OCI-LY1 (cell line): ENCODE measurements at regions not wholly inside any gene's neighbourhood (a gene's known extent, or its start where the extent isn't known, plus 50 kb on each side); places are given as distances from the start of the nearest gene placed in this dataset.

Experiments
- H2AFZ ChIP-seq: fragments of 200-600 bp; sonication (generic), shearing (Covaris generic); 2 replicates; pipeline ENCODE4 v1.6.0; 2014; ENCODE audit warnings: antibody characterized with exemption, mild to moderate bottlenecking, low read length
- H3F3A ChIP-seq: fragments of 200-600 bp; sonication (generic), shearing (Covaris generic); 2 replicates; pipeline ENCODE4 v1.6.0; 2014; ENCODE audit warnings: mild to moderate bottlenecking, antibody characterized with exemption, low read length, moderate library complexity; ENCODE audit not compliant: insufficient read depth
- H3K27ac ChIP-seq: fragments of 200-600 bp; sonication (generic); 2 replicates; pipeline ENCODE4 v1.5.1; 2014; ENCODE audit warnings: low read length, mixed run types, mild to moderate bottlenecking, low read depth; ENCODE audit not compliant: poor library complexity, severe bottlenecking
- H3K27me3 ChIP-seq: fragments of 200-600 bp; sonication (generic); 2 replicates; pipeline ENCODE4 v1.6.0; 2014; ENCODE audit warnings: antibody characterized with exemption, mild to moderate bottlenecking, low read length, moderate library complexity; ENCODE audit not compliant: insufficient read depth
- H3K36me3 ChIP-seq: fragments of 200-600 bp; sonication (generic); 2 replicates; pipeline ENCODE4 v1.6.1; 2014; ENCODE audit warnings: mild to moderate bottlenecking, antibody characterized with exemption, low read length, moderate library complexity, mixed read lengths; ENCODE audit not compliant: insufficient read depth
- H3K4me1 ChIP-seq: fragments of 200-600 bp; sonication (generic); 2 replicates; pipeline ENCODE4 v1.5.1; 2014; ENCODE audit warnings: mild to moderate bottlenecking, low read length, moderate library complexity; ENCODE audit not compliant: insufficient read depth, severe bottlenecking
- H3K4me2 ChIP-seq: fragments of 200-600 bp; sonication (generic), shearing (Covaris generic); 2 replicates; pipeline ENCODE4 v1.6.1; 2014; ENCODE audit warnings: low read length
- H3K4me3 ChIP-seq: fragments of 200-600 bp; sonication (generic); 2 replicates; pipeline ENCODE4 v1.5.1; 2014; ENCODE audit warnings: low read length, low read depth, mild to moderate bottlenecking, mixed read lengths; ENCODE audit not compliant: poor library complexity, severe bottlenecking
- H3K79me2 ChIP-seq: fragments of 200-600 bp; shearing (Covaris generic); 2 replicates; pipeline ENCODE4 v1.6.1; 2016; ENCODE audit warnings: mixed run types, low read length, mixed read lengths; ENCODE audit not compliant: insufficient read depth
- H3K9ac ChIP-seq: fragments of 200-600 bp; sonication (generic), shearing (Covaris generic); 2 replicates; pipeline ENCODE4 v1.6.1; 2014; ENCODE audit warnings: mild to moderate bottlenecking, low read length, mixed read lengths
- H3K9me2 ChIP-seq: fragments of 200-600 bp; sonication (generic), shearing (Covaris generic); 2 replicates; pipeline ENCODE4 v1.6.1; 2014; ENCODE audit warnings: low read depth, mild to moderate bottlenecking, low read length, mixed read lengths
- H3K9me3 ChIP-seq: fragments of 200-600 bp; shearing (Covaris generic); 2 replicates; pipeline ENCODE4 v1.6.1; 2014; ENCODE audit warnings: low read length, mixed read lengths
- H4K20me1 ChIP-seq: fragments of 200-600 bp; sonication (generic), shearing (Covaris generic); 2 replicates; pipeline ENCODE4 v1.6.0; 2016; ENCODE audit warnings: mild to moderate bottlenecking, low read length; ENCODE audit not compliant: insufficient read depth
- CTCF ChIP-seq: fragments of 200-600 bp; sonication (generic), shearing (Covaris generic); IDR thresholded peaks from 2 replicates; pipeline ENCODE4 v1.5.1; 2017; ENCODE audit warnings: mild to moderate bottlenecking, antibody characterized with exemption, low read length, moderate library complexity, mixed read lengths
- EZH2 ChIP-seq: fragments of 200-600 bp; sonication (generic), shearing (Covaris generic); IDR thresholded peaks from 2 replicates; pipeline ENCODE4 v1.8.0; 2017; ENCODE audit warnings: borderline replicate concordance, mixed run types, mild to moderate bottlenecking, antibody characterized with exemption, low read length, moderate library complexity, mixed read lengths

GRCh38 chr14:29150659-29151058, 384.1 kb downstream of the FOXG1 start:
- no peaks in the 10 kb centered on the region for H4K20me1 ChIP-seq
- TF ChIP-seq CTCF (no peak), EZH2 (no peak)

GRCh38 chr14:29156096-29156495, 389.5 kb downstream of the FOXG1 start:
- Histone ChIP-seq H3K9ac (no peak overlapping the region), H3K79me2 (no peaks in the 10 kb centered on the region), H3K4me3 (no peak overlapping the region), H3K4me2 (no peak overlapping the region), H3K9me3 (no peaks in the 10 kb centered on the region), H3K9me2 (no peaks in the 10 kb centered on the region), H3F3A (no peaks in the 10 kb centered on the region), H3K27ac (no peak overlapping the region), H4K20me1 (no peaks in the 10 kb centered on the region), H3K36me3 (no peaks in the 10 kb centered on the region), H3K27me3 (no peaks in the 10 kb centered on the region), H2AFZ (no peak overlapping the region), H3K4me1 (no peaks in the 10 kb centered on the region)
- TF ChIP-seq EZH2, result no peak

More at GRCh38 chr14:29150659-29151058, 384.1 kb downstream of the FOXG1 start:
- no peaks in the 10 kb centered on the region for H3K9me3 ChIP-seq
- H3K9me2 ChIP-seq, result no peaks in the 10 kb centered on the region
- H3K9ac ChIP-seq, result no peak overlapping the region
- no peaks in the 10 kb centered on the region for H3K36me3 ChIP-seq
- no peak overlapping the region for H3K4me2 ChIP-seq
- H3K79me2 ChIP-seq, result no peaks in the 10 kb centered on the region
- no peak overlapping the region for H3K4me3 ChIP-seq
- H2AFZ ChIP-seq, result no peak overlapping the region
- H3K4me1 ChIP-seq, result no peaks in the 10 kb centered on the region
- H3K27ac ChIP-seq, result no peak overlapping the region
- H3K27me3 ChIP-seq, result no peaks in the 10 kb centered on the region
- H3F3A ChIP-seq, result no peaks in the 10 kb centered on the region

- no peaks in the 10 kb centered on the region for H3K27me3 ChIP-seq
- H3K4me2 ChIP-seq, result no peak overlapping the region
- TF ChIP-seq CTCF, result no peak
Measured at GRCh38 chr14:29161593-29161992, 395.0 kb downstream of the FOXG1 start.

GRCh38 chr14:29163109-29163508, 396.5 kb downstream of the FOXG1 start:
- Histone ChIP-seq H3K27ac (no peak overlapping the region), H3K36me3 (no peaks in the 10 kb centered on the region), H3K4me3 (no peak overlapping the region), H3K9me2 (no peaks in the 10 kb centered on the region), H3K79me2 (no peaks in the 10 kb centered on the region), H4K20me1 (no peaks in the 10 kb centered on the region), H3K4me2 (no peak overlapping the region), H3K9me3 (no peaks in the 10 kb centered on the region), H3K4me1 (no peaks in the 10 kb centered on the region), H2AFZ (no peak overlapping the region), H3K27me3 (no peaks in the 10 kb centered on the region), H3F3A (no peaks in the 10 kb centered on the region), H3K9ac (no peak overlapping the region)
- no peak for TF ChIP-seq EZH2
- TF ChIP-seq CTCF, result no peak

More at GRCh38 chr14:29161593-29161992, 395.0 kb downstream of the FOXG1 start:
- H3K4me1 ChIP-seq, result no peaks in the 10 kb centered on the region
- no peaks in the 10 kb centered on the region for H4K20me1 ChIP-seq
- H3K4me3 ChIP-seq, result no peak overlapping the region
- no peaks in the 10 kb centered on the region for H3K9me3 ChIP-seq
- H3F3A ChIP-seq, result no peaks in the 10 kb centered on the region
- H2AFZ ChIP-seq, result no peak overlapping the region
- H3K9ac ChIP-seq, result no peak overlapping the region
- no peaks in the 10 kb centered on the region for H3K36me3 ChIP-seq
- no peaks in the 10 kb centered on the region for H3K9me2 ChIP-seq
- no peak overlapping the region for H3K27ac ChIP-seq
- H3K79me2 ChIP-seq, result no peaks in the 10 kb centered on the region
